HL-60 (cell line): ENCODE measurements at regions not wholly inside any gene's neighbourhood (a gene's known extent, or its start where the extent isn't known, plus 50 kb on each side); places are given as distances from the start of the nearest gene placed in this dataset.

ENCODE experiments used
- DNase-seq, 2 experiments: peaks; one replicate each; pipeline ENCODE4 v3.0.0-alpha.2; 2010 to 2020; ENCODE audit warnings: low read depth in 1 of 2, low spot score in 1 of 2
- H3K27ac ChIP-seq: fragments of 250-450 bp; sonication (Bioruptor Pico); replicated peaks from 2 replicates; pipeline ENCODE4 v1.5.1; 2020; ENCODE audit warnings: mild to moderate bottlenecking, moderate library complexity
- H3K27me3 ChIP-seq: fragments of 250-450 bp; sonication (Bioruptor Pico); 2 replicates; pipeline ENCODE4 v1.5.1; 2021; ENCODE audit warnings: mild to moderate bottlenecking, moderate library complexity; ENCODE audit not compliant: insufficient read depth, poor library complexity, severe bottlenecking
- H3K4me3 ChIP-seq: replicated peaks from 2 replicates; pipeline ENCODE4 v1.5.1; 2011; ENCODE audit warnings: mild to moderate bottlenecking, control low read depth, low read length; ENCODE audit not compliant: insufficient read depth
- CTCF ChIP-seq: IDR thresholded peaks from one replicate; pipeline ENCODE4 v1.5.1; 2011; ENCODE audit warnings: low read length, control low read depth, inconsistent platforms; ENCODE audit not compliant: insufficient read depth
- GABPA ChIP-seq: IDR thresholded peaks from 2 replicates; pipeline ENCODE4 v1.6.1; 2012; ENCODE audit warnings: low read depth
- POLR2AphosphoS5 ChIP-seq: IDR thresholded peaks from 2 replicates; pipeline ENCODE4 v1.6.1; 2012; ENCODE audit warnings: low read depth
- REST ChIP-seq: IDR thresholded peaks from 2 replicates; pipeline ENCODE4 v1.6.1; 2012; ENCODE audit warnings: low read depth; ENCODE audit not compliant: insufficient replicate concordance
- SPI1 ChIP-seq: IDR thresholded peaks from 2 replicates; pipeline ENCODE4 v1.6.1; 2012; ENCODE audit warnings: low read depth, mild to moderate bottlenecking, borderline replicate concordance

GRCh38 chr2:120963997-120964705 lies 228.5 kb downstream of the GLI2 start:
- no peak overlapping the region for H3K27ac ChIP-seq
- DNase-seq, result no peak
- no peak for TF ChIP-seq GABPA
- H3K27me3 ChIP-seq, result no peaks in the 10 kb centered on the region
- H3K4me3 ChIP-seq, result no peak overlapping the region

- no peak for TF ChIP-seq REST
- DNase-seq, result no peak
- no peaks in the 10 kb centered on the region for H3K27me3 ChIP-seq
- no peak overlapping the region for H3K27ac ChIP-seq
- no peak overlapping the region for H3K4me3 ChIP-seq
Observed at GRCh38 chr2:120964819-120965218, 229.2 kb downstream of the GLI2 start.

- no peak for TF ChIP-seq CTCF
- TF ChIP-seq SPI1, result no peak
- TF ChIP-seq GABPA, result no peak
- TF ChIP-seq REST, result no peak
- TF ChIP-seq POLR2AphosphoS5, result no peak
- DNase-seq, result no peak
- H3K4me3 ChIP-seq, result no peak overlapping the region
- no peaks in the 10 kb centered on the region for H3K27me3 ChIP-seq
- no peak overlapping the region for H3K27ac ChIP-seq
Observed at GRCh38 chr2:120966510-120967254, 231.0 kb downstream of the GLI2 start.

- Histone ChIP-seq H3K27me3 (no peaks in the 10 kb centered on the region), H3K27ac (no peak overlapping the region), H3K4me3 (no peak overlapping the region)
- DNase-seq, result no peak
- TF ChIP-seq REST, result no peak
- no peak for TF ChIP-seq CTCF
- TF ChIP-seq SPI1, result no peak
Observed at GRCh38 chr2:120968307-120969015, 232.8 kb downstream of the GLI2 start.
